ENCODE measurements at regions not wholly inside any gene's neighbourhood (a gene's known extent, or its start where the extent isn't known, plus 50 kb on each side); places are given as distances from the start of the nearest gene placed in this dataset.

- no peak for TF ChIP-seq CTCF (IDR thresholded peaks at IDR 0.05; ENCODE audit: control insufficient read depth, insufficient read depth, low read depth, low read length, missing control alignments)
- no peak overlapping the region for H3K4me3 ChIP-seq (ENCODE audit: control insufficient read depth, low read depth, low read length)
- DNase-seq (ENCODE audit: low read depth), result no peak
These were observed 78.7 kb downstream of the GAS1 start for GRCh38 chr9:86868616-86869015.

- no peak overlapping the region for H3K4me3 ChIP-seq (ENCODE audit: control insufficient read depth, low read depth, low read length)
These were observed 79.4 kb downstream of the GAS1 start for GRCh38 chr9:86867804-86868313.

GRCh38 chr9:86865952-86866351, 81.4 kb downstream of the GAS1 start:
- H3K4me3 ChIP-seq (ENCODE audit: control insufficient read depth, low read depth, low read length), result no peak overlapping the region
- no peak for TF ChIP-seq CTCF (IDR thresholded peaks at IDR 0.05; ENCODE audit: control insufficient read depth, insufficient read depth, low read depth, low read length, missing control alignments)
- DNase-seq (ENCODE audit: low read depth), result no peak

More at GRCh38 chr9:86867804-86868313, 79.4 kb downstream of the GAS1 start:
- no peak for DNase-seq (ENCODE audit: low read depth)
- no peak for TF ChIP-seq CTCF (IDR thresholded peaks at IDR 0.05; ENCODE audit: control insufficient read depth, insufficient read depth, low read depth, low read length, missing control alignments)

- DNase-seq (ENCODE audit: low read depth), result no peak
- no peak for TF ChIP-seq CTCF (IDR thresholded peaks at IDR 0.05; ENCODE audit: control insufficient read depth, insufficient read depth, low read depth, low read length, missing control alignments)
- H3K4me3 ChIP-seq (ENCODE audit: control insufficient read depth, low read depth, low read length), result no peak overlapping the region
These were observed 87.3 kb downstream of the GAS1 start for GRCh38 chr9:86860006-86860405.

- no peak for DNase-seq (ENCODE audit: low read depth)
- no peak overlapping the region for H3K4me3 ChIP-seq (ENCODE audit: control insufficient read depth, low read depth, low read length)
- no peak for TF ChIP-seq CTCF (IDR thresholded peaks at IDR 0.05; ENCODE audit: control insufficient read depth, insufficient read depth, low read depth, low read length, missing control alignments)
These were observed 88.2 kb downstream of the GAS1 start for GRCh38 chr9:86859056-86859455.

GRCh38 chr9:86858009-86858408, 89.3 kb downstream of the GAS1 start:
- DNase-seq (ENCODE audit: low read depth), result no peak
- no peak overlapping the region for H3K4me3 ChIP-seq (ENCODE audit: control insufficient read depth, low read depth, low read length)
- TF ChIP-seq CTCF (IDR thresholded peaks at IDR 0.05; ENCODE audit: control insufficient read depth, insufficient read depth, low read depth, low read length, missing control alignments), result no peak

- H3K4me3 ChIP-seq (ENCODE audit: control insufficient read depth, low read depth, low read length), result no peak overlapping the region
- TF ChIP-seq CTCF (IDR thresholded peaks at IDR 0.05; ENCODE audit: control insufficient read depth, insufficient read depth, low read depth, low read length, missing control alignments), result no peak
- no peak for DNase-seq (ENCODE audit: low read depth)
These were observed 91.0 kb downstream of the GAS1 start for GRCh38 chr9:86856259-86856658.

Data from AG09309 (cell line).